SK-N-SH (cell line): ENCODE measurements at regions not wholly inside any gene's neighbourhood (a gene's known extent, or its start where the extent isn't known, plus 50 kb on each side); places are given as distances from the start of the nearest gene placed in this dataset.

Experiments used
- CTCF ChIA-PET: fragments of 300-600, 350-600 bp; formaldehyde crosslinking; extraction: SDS; loops from one replicate; lab custom pipeline; 2021; lab: Yijun Ruan, JAX
- POLR2A ChIA-PET: fragments of 350-600 bp; sonication (Branson Sonifier 250); formaldehyde crosslinking; extraction: SDS; loops from one replicate; lab custom pipeline; 2020; ENCODE audit warnings: antibody characterized with exemption, inconsistent platforms; lab: Yijun Ruan, JAX
- DNase-seq: peaks from one replicate; pipeline ENCODE4 v3.0.0; 2012
- H2AFZ ChIP-seq: fragments of 200-600 bp; sonication (generic); 2 replicates; pipeline ENCODE4 v1.8.1; 2016; ENCODE audit warnings: antibody characterized with exemption, mild to moderate bottlenecking, low read depth
- H3F3A ChIP-seq: fragments of 200-600 bp; sonication (generic); replicated peaks from 2 replicates; pipeline ENCODE3; 2016; ENCODE audit warnings: antibody characterized with exemption, mild to moderate bottlenecking; ENCODE audit not compliant: insufficient read depth
- H3K27ac ChIP-seq, 2 experiments: fragments of 200-500 bp in 1 of 2; fragments of 200-600 bp in 1 of 2; sonication (Bioruptor generic) in 1 of 2; sonication (generic), shearing (Covaris generic) in 1 of 2; 2 replicates each; pipeline versions ENCODE4 v1.5.1 to v1.6.1; 2014 to 2016; ENCODE audit warnings: low read depth in 2 of 2, inconsistent platforms in 1 of 2, low read length in 1 of 2, mild to moderate bottlenecking in 1 of 2, mixed read lengths in 1 of 2
- H3K27me3 ChIP-seq: fragments of 200-600 bp; sonication (generic), shearing (Covaris generic); 2 replicates; pipeline ENCODE4 v1.6.1; 2016; ENCODE audit warnings: mixed run types; ENCODE audit not compliant: insufficient read depth
- H3K36me3 ChIP-seq, 2 experiments: fragments of 200-500 bp in 1 of 2; fragments of 200-600 bp in 1 of 2; sonication (Bioruptor generic) in 1 of 2; sonication (generic) in 1 of 2; replicated peaks in 1 of 2; 2 replicates each; pipeline versions ENCODE3 to v1.5.1; 2014 to 2016; ENCODE audit warnings: low read length in 1 of 2, mild to moderate bottlenecking in 1 of 2; ENCODE audit not compliant: insufficient read depth in 2 of 2, control insufficient read depth in 1 of 2
- H3K4me1 ChIP-seq, 2 experiments: fragments of 200-500 bp in 1 of 2; fragments of 200-600 bp in 1 of 2; sonication (Bioruptor generic) in 1 of 2; sonication (generic), shearing (Covaris generic) in 1 of 2; 2 replicates each; pipeline versions ENCODE4 v1.5.1 to v1.6.1; 2014 to 2016; ENCODE audit warnings: low read depth in 1 of 2, low read length in 1 of 2, mixed run types in 1 of 2; ENCODE audit not compliant: insufficient read depth in 2 of 2, control insufficient read depth in 1 of 2
- H3K4me2 ChIP-seq: fragments of 200-600 bp; sonication (generic), shearing (Covaris generic); 2 replicates; pipeline ENCODE4 v1.6.1; 2017; ENCODE audit warnings: mixed run types
- H3K4me3 ChIP-seq, 2 experiments: fragments of 200-500 bp in 1 of 2; fragments of 200-600 bp in 1 of 2; sonication (Bioruptor generic) in 1 of 2; sonication (generic), shearing (Covaris generic) in 1 of 2; 2 replicates each; pipeline versions ENCODE4 v1.5.1 to v1.8.1; 2014 to 2016; ENCODE audit warnings: low read depth in 2 of 2, inconsistent platforms in 1 of 2, low read length in 1 of 2, mild to moderate bottlenecking in 1 of 2, mixed read lengths in 1 of 2, moderate library complexity in 1 of 2
- H3K79me2 ChIP-seq: fragments of 200-600 bp; sonication (generic); 2 replicates; pipeline ENCODE4 v1.8.1; 2017; ENCODE audit warnings: mild to moderate bottlenecking; ENCODE audit not compliant: insufficient read depth
- H3K9ac ChIP-seq: fragments of 200-600 bp; sonication (generic); 2 replicates; pipeline ENCODE4 v1.6.1; 2017; ENCODE audit warnings: mixed run types
- H3K9me2 ChIP-seq: fragments of 200-600 bp; sonication (generic); 2 replicates; pipeline ENCODE4 v1.6.1; 2017; ENCODE audit warnings: mixed run types
- H3K9me3 ChIP-seq: fragments of 200-600 bp; sonication (generic); 2 replicates; pipeline ENCODE4 v1.6.1; 2017; ENCODE audit warnings: mixed run types, mild to moderate bottlenecking, moderate library complexity
- H4K20me1 ChIP-seq: fragments of 200-600 bp; sonication (generic); 2 replicates; pipeline ENCODE4 v1.6.1; 2017; ENCODE audit warnings: mild to moderate bottlenecking, mixed run types; ENCODE audit not compliant: insufficient read depth
- EP300 ChIP-seq, 2 experiments: IDR thresholded peaks; 2 replicates each; pipeline versions ENCODE4 v1.4.0 to v1.6.1; 2012; ENCODE audit warnings: borderline replicate concordance in 1 of 2, low read depth in 1 of 2, low read length in 1 of 2
- EZH2phosphoT487 ChIP-seq: fragments of 200-600 bp; sonication (generic); IDR thresholded peaks from 2 replicates; pipeline ENCODE4 v1.6.1; 2017; ENCODE audit warnings: low read depth, mixed run types, mild to moderate bottlenecking, antibody characterized with exemption, moderate library complexity, borderline replicate concordance
- GATA2 ChIP-seq: sonication (generic); formaldehyde crosslinking; IDR thresholded peaks from 2 replicates; pipeline ENCODE4 v1.5.0; 2020; ENCODE audit warnings: mild to moderate bottlenecking, missing genetic modification reagents
- MAX ChIP-seq: IDR thresholded peaks from 2 replicates; pipeline ENCODE4 v1.4.0; 2012; ENCODE audit warnings: low read depth
- MEF2A ChIP-seq: IDR thresholded peaks from 2 replicates; pipeline ENCODE4 v1.4.0; 2012; ENCODE audit warnings: low read depth, borderline replicate concordance
- MXI1 ChIP-seq: IDR thresholded peaks from 2 replicates; pipeline ENCODE4 v1.6.1; 2012; ENCODE audit warnings: mild to moderate bottlenecking, low read depth, low read length, improper control_type of control experiment
- PBX3 ChIP-seq: IDR thresholded peaks from 2 replicates; pipeline ENCODE4; 2012
- POLR2AphosphoS5 ChIP-seq: IDR thresholded peaks from 2 replicates; pipeline ENCODE4 v1.6.1; 2012; ENCODE audit warnings: low read depth, low read length
- RCOR1 ChIP-seq: fragments of 150-350 bp; IDR thresholded peaks from 2 replicates; pipeline ENCODE4 v1.6.1; 2017; ENCODE audit warnings: antibody characterized with exemption, low read length
- USF2 ChIP-seq: fragments of 150-350 bp; IDR thresholded peaks from 2 replicates; pipeline ENCODE4 v1.6.1; 2017; ENCODE audit warnings: antibody characterized with exemption, low read length, low read depth, borderline replicate concordance
- YY1 ChIP-seq: IDR thresholded peaks from 2 replicates; pipeline ENCODE4 v1.4.0; 2012; ENCODE audit warnings: low read depth, mild to moderate bottlenecking
- ZBTB33 ChIP-seq: IDR thresholded peaks from 2 replicates; pipeline ENCODE4 v1.4.0; 2012; ENCODE audit warnings: low read depth, borderline replicate concordance
- WGBS: methylation state at CpG from one replicate; pipeline ENCODE4 v1.1.6; 2017; ENCODE audit warnings: low lambda C conversion rate; 5-methylcytosine and 5-hydroxymethylcytosine counted together

- POLR2A ChIA-PET = interaction anchor here (0.6 kb wide), 1 partner anchor 18 kb away, joined by 3 read pairs; no protein-coding TSS in a partner anchor
- no peaks in the 10 kb centered on the region for H3F3A ChIP-seq
Observed at GRCh38 chr13:78382491-78382890, 220.9 kb downstream of the POU4F1 start.

DNA sequence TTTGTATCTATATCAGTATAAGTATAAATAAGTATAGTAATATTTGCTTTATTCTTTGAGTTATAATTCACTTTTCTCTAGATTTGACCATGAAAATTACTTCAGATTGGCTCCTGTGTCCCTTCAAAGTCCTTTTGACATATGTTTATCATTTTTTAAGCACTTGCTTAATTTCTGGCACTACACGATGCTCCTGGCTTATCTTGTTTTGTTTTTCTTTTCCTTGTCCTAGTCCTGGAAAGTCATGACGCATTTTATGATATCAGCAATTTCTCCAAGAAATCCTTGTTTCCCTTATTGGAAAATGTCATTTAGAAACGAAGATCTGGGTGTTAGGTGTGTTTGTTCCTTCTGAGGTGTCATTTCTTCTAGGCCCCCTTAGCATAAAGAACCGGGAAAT is 226.5 kb downstream of the POU4F1 start:
- Histone ChIP-seq H3K4me1 (no peaks in the 10 kb centered on the region), H3K79me2 (no peaks in the 10 kb centered on the region), H3K27ac (no peak overlapping the region), H3K9me2 (no peaks in the 10 kb centered on the region), H3K9ac (no peak overlapping the region), H3K4me2 (no peak overlapping the region), H3K9me3 (no peaks in the 10 kb centered on the region), H2AFZ (no peak overlapping the region), H4K20me1 (no peaks in the 10 kb centered on the region), H3F3A (no peaks in the 10 kb centered on the region), H3K36me3 (no peaks in the 10 kb centered on the region), H3K27me3 (no peaks in the 10 kb centered on the region), H3K4me3 (no peak overlapping the region)
- no peak for TF ChIP-seq USF2
- TF ChIP-seq RCOR1 = no peak
- no peak for TF ChIP-seq MAX
- TF ChIP-seq POLR2AphosphoS5 = no peak
- no peak for TF ChIP-seq GATA2 (CRISPR knock-in tag)
- no peak for TF ChIP-seq PBX3
- TF ChIP-seq MXI1 = no peak
- no peak for TF ChIP-seq YY1
- no peak for TF ChIP-seq ZBTB33
- TF ChIP-seq EP300 (IDR thresholded peaks at IDR 0.05; ENCODE audit: borderline replicate concordance in 1 of 2, low read depth in 1 of 2, low read length in 1 of 2) = no peak
- no peak for TF ChIP-seq EZH2phosphoT487
- no peak for DNase-seq
- ChIA-PET CTCF (no interaction called here), POLR2A (no interaction called here)
- WGBS = 38% methylated on average over 4 of the region's 4 CpGs

More at GRCh38 chr13:78382491-78382890, 220.9 kb downstream of the POU4F1 start:
- no peak for TF ChIP-seq MEF2A
- TF ChIP-seq, all 33 proteins: peak for 0
- Histone ChIP-seq H3K79me2 (no peaks in the 10 kb centered on the region), H3K9me3 (no peaks in the 10 kb centered on the region), H4K20me1 (no peaks in the 10 kb centered on the region), H2AFZ (no peak overlapping the region), H3K4me1 (no peaks in the 10 kb centered on the region), H3K27me3 (no peaks in the 10 kb centered on the region), H3K9me2 (no peaks in the 10 kb centered on the region), H3K9ac (no peak overlapping the region), H3K4me3 (no peak overlapping the region), H3K27ac (no peak overlapping the region), H3K4me2 (no peak overlapping the region), H3K36me3 (no peaks in the 10 kb centered on the region)
- CTCF ChIA-PET = no interaction called here
- DNase-seq = no peak
- 26% methylated on average over 4 of the region's 4 CpGs for WGBS
